GM12878 (cell line): ENCODE measurements at regions not wholly inside any gene's neighbourhood (a gene's known extent, or its start where the extent isn't known, plus 50 kb on each side); places are given as distances from the start of the nearest gene placed in this dataset.

Experiments used
- CHD2 ChIP-seq: IDR thresholded peaks from 2 replicates; pipeline ENCODE4 v1.6.1; 2011; ENCODE audit warnings: low read depth, low read length, improper control_type of control experiment, borderline replicate concordance
- EP300 ChIP-seq, 2 experiments: fragments of 150-350 bp in 1 of 2; IDR thresholded peaks; 2 replicates each; pipeline ENCODE4 v1.6.1; 2011 to 2012; ENCODE audit warnings: low read depth in 2 of 2, low read length in 2 of 2, borderline replicate concordance in 1 of 2, improper control_type of control experiment in 1 of 2, inconsistent platforms in 1 of 2; ENCODE audit not compliant: control insufficient read depth in 1 of 2
- HDAC2 ChIP-seq: fragments of 200-600 bp; sonication (generic); IDR thresholded peaks from 2 replicates; pipeline ENCODE4 v1.6.1; 2017
- IRF4 ChIP-seq: IDR thresholded peaks from 2 replicates; pipeline ENCODE4 v1.6.1; 2011; ENCODE audit warnings: low read depth, low read length
- NFYB ChIP-seq: IDR thresholded peaks from 2 replicates; pipeline ENCODE4 v1.6.1; 2011; ENCODE audit warnings: low read depth, mild to moderate bottlenecking, low read length, improper control_type of control experiment, moderate library complexity; ENCODE audit not compliant: insufficient read depth
- SIN3A ChIP-seq: IDR thresholded peaks from 2 replicates; pipeline ENCODE4 v1.6.1; 2012; ENCODE audit warnings: low read depth, low read length, improper control_type of control experiment
- SRF ChIP-seq, 2 experiments: IDR thresholded peaks; 2 replicates each; pipeline ENCODE4 v1.6.1; 2011; ENCODE audit warnings: low read depth in 2 of 2, low read length in 2 of 2, mild to moderate bottlenecking in 1 of 2, moderate library complexity in 1 of 2
- SUZ12 ChIP-seq: fragments of 200-600 bp; sonication (generic); IDR thresholded peaks from one replicate; pipeline ENCODE4 v1.6.1; 2018; ENCODE audit warnings: antibody characterized with exemption, mild to moderate bottlenecking; ENCODE audit not compliant: unreplicated experiment
- TAF1 ChIP-seq: IDR thresholded peaks from 2 replicates; pipeline ENCODE4 v1.6.1; 2011; ENCODE audit warnings: mild to moderate bottlenecking, low read depth, low read length, borderline replicate concordance
- TCF3 ChIP-seq: IDR thresholded peaks from 2 replicates; pipeline ENCODE4 v1.6.1; 2012; ENCODE audit warnings: low read depth, mild to moderate bottlenecking, low read length, borderline replicate concordance; ENCODE audit not compliant: insufficient read depth
- ZNF274 ChIP-seq: IDR thresholded peaks from one replicate; pipeline ENCODE4 v1.8.0; 2011; ENCODE audit not compliant: insufficient read length, insufficient read depth
- TF ChIP-seq, protein P1 (sequence below), 3 experiments: IDR thresholded peaks in 2 of 3; conservative IDR thresholded peaks in 1 of 3; 2 replicates each; pipeline ENCODE4 v1.5.1; 2011; ENCODE audit warnings: low read depth in 3 of 3, low read length in 3 of 3, mild to moderate bottlenecking in 3 of 3, control low read depth in 2 of 3, moderate library complexity in 2 of 3, inconsistent platforms in 1 of 3, mixed read lengths in 1 of 3; ENCODE audit not compliant: control insufficient read depth in 2 of 3, insufficient read depth in 1 of 3; ENCODE audit errors: extremely low read depth in 1 of 3
- TF ChIP-seq, protein P2 (sequence below): fragments of 450-650 bp; IDR thresholded peaks from 2 replicates; pipeline ENCODE4 v1.6.1; 2017; ENCODE audit warnings: mild to moderate bottlenecking, low read depth, inconsistent platforms; ENCODE audit not compliant: poor library complexity, severe bottlenecking

DNA sequence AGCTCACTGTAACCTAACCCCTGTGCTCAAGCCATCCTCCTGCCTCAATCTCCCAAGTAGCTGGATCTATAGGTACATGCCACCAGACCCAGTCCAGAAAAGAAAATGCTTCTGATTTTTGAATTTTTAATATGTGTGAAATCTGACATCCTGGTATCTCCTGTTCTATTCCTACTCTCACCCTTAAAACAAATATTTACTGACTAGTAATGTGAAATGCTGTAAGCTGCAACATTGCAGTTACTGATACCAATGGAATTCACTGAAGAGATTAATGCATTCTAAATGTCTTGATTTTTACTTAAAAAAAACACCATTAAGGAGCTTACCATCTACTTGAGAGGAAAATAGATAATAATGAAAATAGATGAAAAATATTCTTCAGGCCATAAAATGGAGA lies 162.7 kb upstream of the TSLP start:
- TF ChIP-seq HDAC2 (no peak), SRF (IDR thresholded peaks at IDR 0.05; ENCODE audit: low read depth in 2 of 2, low read length in 2 of 2) (no peak), SUZ12 (no peak), SIN3A (no peak), EP300 (IDR thresholded peaks at IDR 0.05; ENCODE audit: borderline replicate concordance in 1 of 2, control insufficient read depth in 1 of 2, low read depth in 2 of 2, low read length in 2 of 2) (no peak), IRF4 (no peak), NFYB (no peak), TCF3 (no peak), TAF1 (no peak), CHD2 (no peak), ZNF274 (no peak)
- TF ChIP-seq, protein P1, sequence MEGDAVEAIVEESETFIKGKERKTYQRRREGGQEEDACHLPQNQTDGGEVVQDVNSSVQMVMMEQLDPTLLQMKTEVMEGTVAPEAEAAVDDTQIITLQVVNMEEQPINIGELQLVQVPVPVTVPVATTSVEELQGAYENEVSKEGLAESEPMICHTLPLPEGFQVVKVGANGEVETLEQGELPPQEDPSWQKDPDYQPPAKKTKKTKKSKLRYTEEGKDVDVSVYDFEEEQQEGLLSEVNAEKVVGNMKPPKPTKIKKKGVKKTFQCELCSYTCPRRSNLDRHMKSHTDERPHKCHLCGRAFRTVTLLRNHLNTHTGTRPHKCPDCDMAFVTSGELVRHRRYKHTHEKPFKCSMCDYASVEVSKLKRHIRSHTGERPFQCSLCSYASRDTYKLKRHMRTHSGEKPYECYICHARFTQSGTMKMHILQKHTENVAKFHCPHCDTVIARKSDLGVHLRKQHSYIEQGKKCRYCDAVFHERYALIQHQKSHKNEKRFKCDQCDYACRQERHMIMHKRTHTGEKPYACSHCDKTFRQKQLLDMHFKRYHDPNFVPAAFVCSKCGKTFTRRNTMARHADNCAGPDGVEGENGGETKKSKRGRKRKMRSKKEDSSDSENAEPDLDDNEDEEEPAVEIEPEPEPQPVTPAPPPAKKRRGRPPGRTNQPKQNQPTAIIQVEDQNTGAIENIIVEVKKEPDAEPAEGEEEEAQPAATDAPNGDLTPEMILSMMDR (IDR thresholded peaks at IDR 0.05 in 2 of 3, conservative IDR thresholded peaks at IDR 0.05 in 1 of 3; ENCODE audit: control insufficient read depth in 2 of 3, extremely low read depth in 1 of 3, insufficient read depth in 1 of 3, low read depth in 3 of 3, low read length in 3 of 3) = no peak
- TF ChIP-seq, protein P2, sequence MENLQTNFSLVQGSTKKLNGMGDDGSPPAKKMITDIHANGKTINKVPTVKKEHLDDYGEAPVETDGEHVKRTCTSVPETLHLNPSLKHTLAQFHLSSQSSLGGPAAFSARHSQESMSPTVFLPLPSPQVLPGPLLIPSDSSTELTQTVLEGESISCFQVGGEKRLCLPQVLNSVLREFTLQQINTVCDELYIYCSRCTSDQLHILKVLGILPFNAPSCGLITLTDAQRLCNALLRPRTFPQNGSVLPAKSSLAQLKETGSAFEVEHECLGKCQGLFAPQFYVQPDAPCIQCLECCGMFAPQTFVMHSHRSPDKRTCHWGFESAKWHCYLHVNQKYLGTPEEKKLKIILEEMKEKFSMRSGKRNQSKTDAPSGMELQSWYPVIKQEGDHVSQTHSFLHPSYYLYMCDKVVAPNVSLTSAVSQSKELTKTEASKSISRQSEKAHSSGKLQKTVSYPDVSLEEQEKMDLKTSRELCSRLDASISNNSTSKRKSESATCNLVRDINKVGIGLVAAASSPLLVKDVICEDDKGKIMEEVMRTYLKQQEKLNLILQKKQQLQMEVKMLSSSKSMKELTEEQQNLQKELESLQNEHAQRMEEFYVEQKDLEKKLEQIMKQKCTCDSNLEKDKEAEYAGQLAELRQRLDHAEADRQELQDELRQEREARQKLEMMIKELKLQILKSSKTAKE = no peak
